GM06990 (cell line): ENCODE measurements at regions not wholly inside any gene's neighbourhood (a gene's known extent, or its start where the extent isn't known, plus 50 kb on each side); places are given as distances from the start of the nearest gene placed in this dataset.

Experiments used
- DNase-seq: peaks from one replicate; pipeline ENCODE4 v3.0.0-alpha.2; 2011; ENCODE audit not compliant: insufficient read length; ENCODE audit errors: extremely low read depth
- H3K27me3 ChIP-seq: replicated peaks from 2 replicates; pipeline ENCODE4 v1.6.0; 2011; ENCODE audit warnings: low read length; ENCODE audit not compliant: control insufficient read depth, insufficient read depth
- H3K36me3 ChIP-seq: 2 replicates; pipeline ENCODE4 v1.5.1; 2011; ENCODE audit warnings: low read length; ENCODE audit not compliant: control insufficient read depth, insufficient read depth
- H3K4me3 ChIP-seq: replicated peaks from 2 replicates; pipeline ENCODE4 v1.5.1; 2011; ENCODE audit warnings: low read depth, mild to moderate bottlenecking, control low read depth, low read length
- CTCF ChIP-seq: IDR thresholded peaks from 2 replicates; pipeline ENCODE4 v1.5.1; 2011; ENCODE audit warnings: low read length, control low read depth, mild to moderate bottlenecking, inconsistent platforms; ENCODE audit not compliant: insufficient read depth, poor library complexity, severe bottlenecking

- DNase-seq, result no peak
- TF ChIP-seq CTCF, result no peak
- no peaks in the 10 kb centered on the region for H3K36me3 ChIP-seq
- no peaks in the 10 kb centered on the region for H3K27me3 ChIP-seq
- no peak overlapping the region for H3K4me3 ChIP-seq
These were observed 267.7 kb upstream of the BCHE start for GRCh38 chr3:166104938-166105337.

GRCh38 chr3:166100730-166101129 is 263.5 kb upstream of the BCHE start:
- DNase-seq, result no peak
- Histone ChIP-seq H3K27me3 (no peaks in the 10 kb centered on the region), H3K4me3 (no peak overlapping the region), H3K36me3 (no peaks in the 10 kb centered on the region)
- no peak for TF ChIP-seq CTCF

- Histone ChIP-seq H3K36me3 (no peaks in the 10 kb centered on the region), H3K4me3 (no peak overlapping the region), H3K27me3 (no peaks in the 10 kb centered on the region)
- no peak for TF ChIP-seq CTCF
- no peak for DNase-seq
These were observed 252.4 kb upstream of the BCHE start for GRCh38 chr3:166089575-166089974.

GRCh38 chr3:166085164-166085856 is 248.1 kb upstream of the BCHE start:
- DNase-seq, result no peak
- H3K36me3 ChIP-seq, result no peaks in the 10 kb centered on the region
- no peak for TF ChIP-seq CTCF
- H3K27me3 ChIP-seq, result no peaks in the 10 kb centered on the region
- H3K4me3 ChIP-seq, result no peak overlapping the region

GRCh38 chr3:166080096-166080495 is 242.9 kb upstream of the BCHE start:
- DNase-seq, result no peak
- Histone ChIP-seq H3K4me3 (no peak overlapping the region), H3K36me3 (no peaks in the 10 kb centered on the region), H3K27me3 (no peaks in the 10 kb centered on the region)
- no peak for TF ChIP-seq CTCF

GRCh38 chr3:166071831-166072230 is 234.6 kb upstream of the BCHE start:
- Histone ChIP-seq H3K4me3 (no peak overlapping the region), H3K27me3 (no peaks in the 10 kb centered on the region), H3K36me3 (no peaks in the 10 kb centered on the region)
- TF ChIP-seq CTCF, result no peak
- no peak for DNase-seq
